Fibroblast of lung (primary cell): ENCODE measurements at regions not wholly inside any gene's neighbourhood (a gene's known extent, or its start where the extent isn't known, plus 50 kb on each side); places are given as distances from the start of the nearest gene placed in this dataset.

Experiments used
- DNase-seq, 2 donors: peaks; one replicate each; pipeline versions ENCODE4 v3.0.0 to v3.0.0-alpha.2; 2010; ENCODE audit warnings: low read depth in 2 of 2
- H2AFZ ChIP-seq: 2 replicates; pipeline ENCODE4 v1.5.1; 2012; ENCODE audit warnings: low read length, control low read depth, inconsistent platforms
- H3K27ac ChIP-seq: 2 replicates; pipeline ENCODE4 v1.5.1; 2011; ENCODE audit warnings: low read length, control low read depth; ENCODE audit not compliant: insufficient read depth
- H3K27me3 ChIP-seq: 2 replicates; pipeline ENCODE4 v1.5.1; 2011; ENCODE audit warnings: mild to moderate bottlenecking, low read length; ENCODE audit not compliant: control insufficient read depth, insufficient read depth
- H3K36me3 ChIP-seq: 2 replicates; pipeline ENCODE4 v1.5.1; 2011; ENCODE audit warnings: low read length; ENCODE audit not compliant: control insufficient read depth, insufficient read depth
- H3K4me1 ChIP-seq: 2 replicates; pipeline ENCODE4 v1.5.1; 2011; ENCODE audit warnings: low read length; ENCODE audit not compliant: control insufficient read depth, insufficient read depth; ENCODE audit errors: extremely low read depth
- H3K4me2 ChIP-seq: 2 replicates; pipeline ENCODE4 v1.5.1; 2011; ENCODE audit warnings: low read length, control low read depth; ENCODE audit not compliant: insufficient read depth; ENCODE audit errors: extremely low read depth
- H3K4me3 ChIP-seq, 4 experiments: fragments of 200-600 bp in 1 of 4; sonication (generic) in 1 of 4; replicated peaks in 1 of 4; 2 replicates each; pipeline ENCODE4 v1.5.1; 2011 to 2016; ENCODE audit warnings: low read length in 4 of 4, low read depth in 3 of 4, mild to moderate bottlenecking in 3 of 4, control low read depth in 2 of 4, inconsistent platforms in 1 of 4, mixed read lengths in 1 of 4; ENCODE audit not compliant: insufficient read depth in 1 of 4; ENCODE audit errors: control extremely low read depth in 1 of 4
- H3K79me2 ChIP-seq: 2 replicates; pipeline ENCODE4 v1.5.1; 2012; ENCODE audit warnings: mild to moderate bottlenecking, low read length, inconsistent platforms; ENCODE audit not compliant: control insufficient read depth, insufficient read depth
- H3K9ac ChIP-seq: 2 replicates; pipeline ENCODE4 v1.5.1; 2011; ENCODE audit warnings: mild to moderate bottlenecking, low read length, control low read depth; ENCODE audit not compliant: insufficient read depth
- H3K9me3 ChIP-seq: 2 replicates; pipeline ENCODE4 v1.5.1; 2012; ENCODE audit warnings: low read depth, low read length; ENCODE audit not compliant: control insufficient read depth, insufficient read depth
- H4K20me1 ChIP-seq: 2 replicates; pipeline ENCODE4 v1.5.1; 2011; ENCODE audit warnings: low read length; ENCODE audit not compliant: control insufficient read depth, insufficient read depth; ENCODE audit errors: extremely low read depth
- CTCF ChIP-seq, 2 donors: IDR thresholded peaks in 1 of 2; conservative IDR thresholded peaks in 1 of 2; 1 replicate in 1 of 2; 2 replicates in 1 of 2; pipeline ENCODE4 v1.5.1; 2011 to 2012; ENCODE audit warnings: low read length in 2 of 2, control low read depth in 1 of 2, inconsistent platforms in 1 of 2, low read depth in 1 of 2, mild to moderate bottlenecking in 1 of 2
- EZH2 ChIP-seq: IDR thresholded peaks from 2 replicates; pipeline ENCODE4 v1.5.1; 2012; ENCODE audit warnings: low read length, control low read depth, mild to moderate bottlenecking; ENCODE audit errors: missing control alignments

- H3K27ac ChIP-seq, result no peak overlapping the region
- TF ChIP-seq CTCF (conservative IDR thresholded peaks at IDR 0.05 in 1 of 2, IDR thresholded peaks at IDR 0.05 in 1 of 2; ENCODE audit: low read depth in 1 of 2, low read length in 2 of 2) (no peak), EZH2 (no peak)
- H2AFZ ChIP-seq, result no peak overlapping the region
- no peak overlapping the region for H3K9ac ChIP-seq
- DNase-seq, result no peak
- no peak overlapping the region for H3K4me2 ChIP-seq
- H3K79me2 ChIP-seq, result no peaks in the 10 kb centered on the region
- H3K27me3 ChIP-seq, result no peaks in the 10 kb centered on the region
- H3K9me3 ChIP-seq, result no peaks in the 10 kb centered on the region
- no peak overlapping the region for H3K4me3 ChIP-seq
- H4K20me1 ChIP-seq, result no peaks in the 10 kb centered on the region
- no peaks in the 10 kb centered on the region for H3K4me1 ChIP-seq
- H3K36me3 ChIP-seq, result no peaks in the 10 kb centered on the region
Observed at GRCh38 chr1:235059221-235059620, 69.4 kb downstream of the TOMM20 start.

GRCh38 chr1:235058695-235059094, 69.9 kb downstream of the TOMM20 start:
- Histone ChIP-seq H3K4me1 (no peaks in the 10 kb centered on the region), H3K4me3 (no peak overlapping the region), H3K79me2 (no peaks in the 10 kb centered on the region), H4K20me1 (no peaks in the 10 kb centered on the region), H3K36me3 (no peaks in the 10 kb centered on the region), H3K27ac (no peak overlapping the region), H3K4me2 (no peak overlapping the region), H3K9me3 (no peaks in the 10 kb centered on the region), H3K9ac (no peak overlapping the region), H3K27me3 (no peaks in the 10 kb centered on the region), H2AFZ (no peak overlapping the region)
- TF ChIP-seq CTCF (conservative IDR thresholded peaks at IDR 0.05 in 1 of 2, IDR thresholded peaks at IDR 0.05 in 1 of 2; ENCODE audit: low read depth in 1 of 2, low read length in 2 of 2) (no peak), EZH2 (no peak)
- no peak for DNase-seq

- no peaks in the 10 kb centered on the region for H3K27me3 ChIP-seq
- TF ChIP-seq EZH2 (no peak), CTCF (conservative IDR thresholded peaks at IDR 0.05 in 1 of 2, IDR thresholded peaks at IDR 0.05 in 1 of 2; ENCODE audit: low read depth in 1 of 2, low read length in 2 of 2) (no peak)
- H4K20me1 ChIP-seq, result no peaks in the 10 kb centered on the region
- H3K79me2 ChIP-seq, result no peaks in the 10 kb centered on the region
- no peaks in the 10 kb centered on the region for H3K36me3 ChIP-seq
- no peak overlapping the region for H3K4me3 ChIP-seq
- H2AFZ ChIP-seq, result no peak overlapping the region
- no peak for DNase-seq
- no peak overlapping the region for H3K4me2 ChIP-seq
- H3K4me1 ChIP-seq, result no peaks in the 10 kb centered on the region
- no peak overlapping the region for H3K27ac ChIP-seq
- no peaks in the 10 kb centered on the region for H3K9me3 ChIP-seq
- no peak overlapping the region for H3K9ac ChIP-seq
Observed at GRCh38 chr1:235057385-235058306, 71.0 kb downstream of the TOMM20 start.
